VCaP (cell line): ENCODE measurements at regions not wholly inside any gene's neighbourhood (a gene's known extent, or its start where the extent isn't known, plus 50 kb on each side); places are given as distances from the start of the nearest gene placed in this dataset.
"Not testable (repeated sequence)": the region's sequence is repeated elsewhere in the genome, so short reads cannot be mapped to it uniquely, and the experiment has no call there.

Experiments
- H3K27ac ChIP-seq: fragments of 450-650 bp; 2 replicates; pipeline ENCODE4 v1.5.1; 2017
- TF ChIP-seq, protein P1 (sequence below): fragments of 450-650 bp; conservative IDR thresholded peaks from 2 replicates; pipeline ENCODE4 v1.5.1; 2017; ENCODE audit warnings: mild to moderate bottlenecking, moderate library complexity

GRCh38 chr11:57047610-57048009 is 58.9 kb downstream of the OR5AK2 start:
- TF ChIP-seq, protein P1, sequence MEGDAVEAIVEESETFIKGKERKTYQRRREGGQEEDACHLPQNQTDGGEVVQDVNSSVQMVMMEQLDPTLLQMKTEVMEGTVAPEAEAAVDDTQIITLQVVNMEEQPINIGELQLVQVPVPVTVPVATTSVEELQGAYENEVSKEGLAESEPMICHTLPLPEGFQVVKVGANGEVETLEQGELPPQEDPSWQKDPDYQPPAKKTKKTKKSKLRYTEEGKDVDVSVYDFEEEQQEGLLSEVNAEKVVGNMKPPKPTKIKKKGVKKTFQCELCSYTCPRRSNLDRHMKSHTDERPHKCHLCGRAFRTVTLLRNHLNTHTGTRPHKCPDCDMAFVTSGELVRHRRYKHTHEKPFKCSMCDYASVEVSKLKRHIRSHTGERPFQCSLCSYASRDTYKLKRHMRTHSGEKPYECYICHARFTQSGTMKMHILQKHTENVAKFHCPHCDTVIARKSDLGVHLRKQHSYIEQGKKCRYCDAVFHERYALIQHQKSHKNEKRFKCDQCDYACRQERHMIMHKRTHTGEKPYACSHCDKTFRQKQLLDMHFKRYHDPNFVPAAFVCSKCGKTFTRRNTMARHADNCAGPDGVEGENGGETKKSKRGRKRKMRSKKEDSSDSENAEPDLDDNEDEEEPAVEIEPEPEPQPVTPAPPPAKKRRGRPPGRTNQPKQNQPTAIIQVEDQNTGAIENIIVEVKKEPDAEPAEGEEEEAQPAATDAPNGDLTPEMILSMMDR = no peak
- H3K27ac ChIP-seq = no peak overlapping the region

DNA sequence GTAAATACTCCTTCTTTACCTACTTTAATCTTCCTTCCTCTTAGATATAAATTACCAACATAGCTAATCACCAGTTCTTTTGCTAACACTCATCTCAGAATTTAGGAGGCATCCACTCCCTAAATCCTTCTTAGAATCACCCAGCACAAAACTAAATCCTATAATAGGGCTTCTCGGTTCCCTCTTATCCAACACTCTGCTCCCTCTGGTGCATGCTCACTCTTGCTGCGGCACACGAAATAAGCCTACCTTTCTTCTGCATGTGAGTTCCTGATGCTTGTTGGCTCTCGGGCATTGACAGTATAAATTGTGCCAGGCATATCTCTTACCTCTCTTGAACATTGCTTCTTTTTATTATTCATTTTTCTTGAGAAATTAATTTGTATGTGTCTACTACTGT is 61.0 kb downstream of the OR5AK2 start:
- TF ChIP-seq, protein P1 = no peak
- H3K27ac ChIP-seq = no peak overlapping the region

DNA sequence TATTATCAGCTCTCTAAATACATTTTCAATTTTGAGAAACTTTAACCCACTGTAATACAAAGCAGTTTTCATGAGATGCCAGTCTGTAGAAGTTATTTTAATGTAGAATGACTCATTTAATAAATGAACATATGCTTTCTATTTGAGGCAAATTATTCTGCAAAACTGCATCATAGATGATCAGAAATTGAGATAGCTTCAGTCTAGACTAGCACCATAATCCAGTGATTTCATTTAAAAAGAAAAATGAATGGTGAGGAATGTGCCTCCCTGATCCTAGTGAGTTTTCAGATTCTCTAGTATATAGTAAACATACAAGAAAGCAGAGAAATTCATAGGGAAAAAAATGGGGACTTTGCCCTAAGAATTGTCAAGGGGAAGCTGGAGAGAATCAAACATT is 66.1 kb downstream of the OR5AK2 start:
- no peak overlapping the region for H3K27ac ChIP-seq
- TF ChIP-seq, protein P1 = no peak

GRCh38 chr11:57055744-57056143 is 67.0 kb downstream of the OR5AK2 start:
- TF ChIP-seq, protein P1 = no peak

DNA sequence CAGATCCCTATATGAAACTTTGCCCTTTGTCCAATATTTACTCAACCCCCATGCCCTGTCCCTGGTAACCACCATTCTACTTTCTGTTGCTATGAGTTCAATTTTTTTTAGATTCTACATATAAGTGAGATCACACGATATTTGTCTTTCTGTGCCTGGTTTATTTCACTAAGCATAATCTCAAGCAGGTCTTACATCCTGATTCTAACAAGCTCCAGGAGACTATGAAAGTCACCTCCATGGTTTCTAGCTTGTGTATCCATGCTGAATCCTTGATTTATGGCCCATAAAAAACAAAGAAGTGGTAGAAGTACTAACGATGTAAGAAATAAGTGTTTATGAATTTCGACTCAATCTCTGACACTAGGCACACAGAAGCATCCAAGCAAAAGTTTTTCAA is 68.0 kb downstream of the OR5AK2 start:
- TF ChIP-seq, protein P1 = no peak
- no peak overlapping the region for H3K27ac ChIP-seq

More at GRCh38 chr11:57055744-57056143, 67.0 kb downstream of the OR5AK2 start:
- no peak overlapping the region for H3K27ac ChIP-seq

DNA sequence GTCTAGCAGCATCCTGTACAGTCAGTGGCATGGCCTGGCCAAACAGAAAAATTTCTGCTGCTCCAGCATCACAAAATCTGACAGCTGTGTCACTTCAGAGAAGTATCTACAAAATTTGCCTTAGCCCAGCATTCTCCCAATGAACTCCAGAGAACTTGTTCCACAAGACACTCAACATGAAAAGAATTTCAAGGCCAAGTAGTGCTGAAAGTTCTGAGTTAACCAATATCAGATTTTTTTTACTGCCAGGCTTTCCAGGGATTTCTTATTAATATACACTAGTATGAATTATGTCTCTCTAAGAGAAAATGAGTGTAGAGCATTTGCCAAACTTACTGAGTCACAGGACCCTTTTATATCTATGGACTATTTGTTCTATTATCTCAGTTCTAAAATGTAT is 68.8 kb downstream of the OR5AK2 start:
- no peak overlapping the region for H3K27ac ChIP-seq
- TF ChIP-seq, protein P1 = no peak

GRCh38 chr11:57062957-57063356 is 74.2 kb downstream of the OR5AK2 start:
- H3K27ac ChIP-seq = not testable (repeated sequence)

- no peak overlapping the region for H3K27ac ChIP-seq
- TF ChIP-seq, protein P1 = no peak
Observed at GRCh38 chr11:57069942-57070341, 81.2 kb downstream of the OR5AK2 start.
